T47D (cell line): ENCODE measurements at regions not wholly inside any gene's neighbourhood (a gene's known extent, or its start where the extent isn't known, plus 50 kb on each side); places are given as distances from the start of the nearest gene placed in this dataset.

Source experiments
- DNase-seq, 2 experiments: peaks; one replicate each; pipeline versions ENCODE4 v3.0.0 to v3.0.0-alpha.2; 2011 to 2012; ENCODE audit warnings: low read depth in 1 of 2, low spot score in 1 of 2
- JUND ChIP-seq: IDR thresholded peaks from 2 replicates; pipeline ENCODE4 v1.6.1; 2012; ENCODE audit warnings: low read depth
- in situ Hi-C: cut with HindIII; loops from 2 replicates; pipeline ENCODE4 v1.10.0; 2016; ENCODE audit warnings: low sequenced_read_pairs, low pct_unique_long_range_greater_than_20kb

GRCh38 chr7:42858570-42858969, 53.3 kb downstream of the C7orf25 start:
- no peak for DNase-seq
- TF ChIP-seq JUND = no peak
- in situ Hi-C loops = no loop called here

- DNase-seq = no peak
- in situ Hi-C loops = no loop called here
- TF ChIP-seq JUND = no peak
Observed at GRCh38 chr7:42856605-42856987, 55.3 kb downstream of the C7orf25 start.

GRCh38 chr7:42854571-42855118, 57.2 kb downstream of the C7orf25 start:
- in situ Hi-C loops = no loop called here
- no peak for TF ChIP-seq JUND
- DNase-seq = no peak

GRCh38 chr7:42852531-42852930, 59.3 kb downstream of the C7orf25 start:
- no peak for TF ChIP-seq JUND
- no peak for DNase-seq
- in situ Hi-C loops = no loop called here

- TF ChIP-seq JUND = no peak
- in situ Hi-C loops = no loop called here
- DNase-seq = peak; percentile 53 to 84
Observed at GRCh38 chr7:42843205-42843800, 68.6 kb downstream of the C7orf25 start.

GRCh38 chr7:42834676-42835075, 77.2 kb downstream of the C7orf25 start:
- TF ChIP-seq JUND = no peak
- DNase-seq = no peak
- in situ Hi-C loops = no loop called here

- in situ Hi-C loops = no loop called here
- no peak for DNase-seq
- TF ChIP-seq JUND = no peak
Observed at GRCh38 chr7:42833411-42833810, 78.5 kb downstream of the C7orf25 start.

DNA sequence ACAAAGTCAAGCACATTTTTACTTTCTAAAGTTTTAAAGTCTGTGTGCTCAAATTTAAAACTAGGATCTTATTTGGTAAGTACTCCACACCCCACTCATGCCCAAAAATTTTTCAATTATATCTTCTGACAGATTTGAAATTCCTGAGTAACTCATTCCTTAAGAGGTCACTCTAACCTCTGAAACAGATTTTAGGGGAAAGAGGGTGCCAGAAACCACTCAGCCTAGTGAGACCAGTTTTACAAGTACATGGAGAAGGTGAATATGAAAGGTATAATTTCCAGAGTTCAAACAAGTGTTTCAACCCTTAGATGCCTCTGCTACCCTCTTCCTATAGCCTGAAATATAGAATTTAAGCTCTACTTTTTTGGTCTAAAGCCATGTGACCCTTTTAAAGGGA, 79.2 kb downstream of the C7orf25 start:
- in situ Hi-C loops = no loop called here
- TF ChIP-seq JUND = peak; percentile 79; the same call in 1 of the 2 replicates
- DNase-seq = peak in 1 of 2 experiments; percentile 97

DNA sequence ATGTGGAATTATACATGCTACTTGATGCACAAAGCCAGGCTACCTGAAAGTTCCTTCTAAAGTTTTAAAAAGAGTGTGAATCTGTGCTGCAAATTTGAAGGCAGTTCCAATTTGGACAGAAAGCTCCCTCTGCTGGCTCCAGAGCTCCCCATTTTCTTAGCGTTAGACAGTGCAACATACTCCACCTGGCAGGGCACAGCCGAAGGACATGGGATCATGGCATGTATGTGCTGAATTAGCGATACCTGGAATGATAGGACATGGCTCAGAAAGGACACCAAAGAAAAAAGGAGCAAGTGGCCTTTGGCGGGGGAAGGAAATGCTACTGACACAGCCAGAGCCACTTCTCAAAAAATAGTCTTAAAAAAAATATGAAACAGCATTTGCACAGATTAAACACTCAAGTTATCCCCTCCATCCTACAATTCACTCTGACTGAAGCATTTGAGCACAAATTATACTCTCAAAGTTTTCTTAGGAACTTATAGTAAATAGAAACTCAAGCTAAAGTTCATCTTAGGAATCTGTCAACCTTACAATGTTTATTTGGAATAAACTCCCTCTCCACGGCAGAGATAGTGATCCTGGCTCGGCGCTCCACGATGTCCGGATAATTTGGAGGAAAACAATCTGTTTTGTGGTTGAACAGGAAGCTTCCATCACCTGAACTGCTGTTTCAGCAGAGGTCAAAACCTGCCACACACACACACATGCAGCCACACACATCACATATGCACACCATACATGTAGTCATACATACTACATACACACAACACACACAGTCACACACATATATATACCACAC, 80.0 kb downstream of the C7orf25 start:
- peak; percentile 40 to 93 for DNase-seq

DNA sequence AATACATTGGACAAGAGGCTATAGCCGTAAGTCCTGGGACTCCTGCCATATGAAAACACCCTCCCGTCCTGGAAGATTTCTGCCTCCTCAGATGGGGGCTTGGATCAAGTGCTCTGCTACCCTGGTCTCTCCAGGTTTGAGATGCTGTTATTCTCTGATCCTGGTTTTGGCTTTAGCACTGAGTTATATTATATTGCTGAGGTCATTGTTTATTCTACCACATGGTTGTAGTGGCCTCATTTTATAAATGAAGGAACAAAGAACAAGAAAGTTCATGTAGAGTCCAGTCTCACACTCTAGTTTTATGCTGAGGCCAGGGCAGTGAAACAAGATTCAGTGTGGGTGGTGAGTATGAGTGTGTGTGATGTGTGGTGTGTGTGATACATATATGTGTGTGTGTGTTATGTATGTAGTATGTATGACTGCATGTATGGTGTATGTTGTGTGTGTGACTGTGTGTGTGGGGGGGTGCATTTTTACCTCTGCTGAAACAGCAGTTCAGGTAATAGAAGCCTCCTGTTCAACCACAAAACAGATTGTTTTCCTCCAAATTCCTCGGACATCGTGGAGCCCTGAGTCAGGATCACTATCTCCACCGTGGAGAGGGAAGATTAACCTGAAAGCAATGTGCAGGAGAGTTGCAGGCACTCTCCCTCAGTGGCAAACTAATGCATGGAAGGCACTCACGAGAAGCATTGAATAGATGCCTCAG, 80.7 kb downstream of the C7orf25 start:
- peak in 1 of 2 experiments; percentile 21 for DNase-seq
- in situ Hi-C loops = no loop called here
- no peak for TF ChIP-seq JUND

More for the DNA sequence above, 80.0 kb downstream of the C7orf25 start:
- in situ Hi-C loops = no loop called here
- peak; percentile 86; the same call in 1 of the 2 replicates for TF ChIP-seq JUND

GRCh38 chr7:42812779-42813178, 99.1 kb downstream of the C7orf25 start:
- in situ Hi-C loops = no loop called here
- no peak for DNase-seq
- no peak for TF ChIP-seq JUND

- DNase-seq = no peak
- in situ Hi-C loops = no loop called here
Observed at GRCh38 chr7:42805601-42806000, 106.3 kb downstream of the C7orf25 start.

DNA sequence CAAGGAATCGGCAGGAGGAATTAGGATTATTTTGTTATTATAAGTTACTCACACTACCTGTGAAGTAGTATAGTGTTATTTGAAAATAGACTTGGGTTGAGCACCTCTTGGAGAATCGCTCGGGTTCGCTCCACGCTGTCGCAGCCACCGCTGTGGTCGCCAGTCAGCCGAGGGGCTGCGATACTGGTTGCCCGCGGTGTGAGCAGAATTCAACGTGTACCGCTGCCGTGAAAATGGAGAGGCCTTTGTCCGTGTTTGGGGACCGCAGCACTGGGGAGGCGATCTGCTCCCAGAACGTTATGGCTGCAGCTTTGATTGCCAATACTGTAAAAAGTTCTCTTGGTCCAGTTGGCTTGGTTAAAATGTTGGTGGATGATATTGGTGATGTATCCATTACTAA, 117.2 kb downstream of the C7orf25 start:
- no peak for DNase-seq
- no peak for TF ChIP-seq JUND
- in situ Hi-C loops = no loop called here

More at GRCh38 chr7:42805601-42806000, 106.3 kb downstream of the C7orf25 start:
- TF ChIP-seq JUND = no peak
